GM12892 (cell line): ENCODE measurements at regions not wholly inside any gene's neighbourhood (a gene's known extent, or its start where the extent isn't known, plus 50 kb on each side); places are given as distances from the start of the nearest gene placed in this dataset.

Experiments used
- POLR2A ChIP-seq: IDR thresholded peaks from 2 replicates; pipeline ENCODE4 v1.6.1; 2011; ENCODE audit warnings: low read depth, low read length, control low read depth
- POLR2AphosphoS5 ChIP-seq: IDR thresholded peaks from 2 replicates; pipeline ENCODE4 v1.6.1; 2011; ENCODE audit warnings: low read depth, low read length, control low read depth

GRCh38 chr14:42229976-42230375 lies 623.3 kb downstream of the LRFN5 start:
- TF ChIP-seq POLR2A (no peak), POLR2AphosphoS5 (no peak)
